GM12874 (cell line): ENCODE measurements at regions not wholly inside any gene's neighbourhood (a gene's known extent, or its start where the extent isn't known, plus 50 kb on each side); places are given as distances from the start of the nearest gene placed in this dataset.

Experiments
- CTCF ChIP-seq: IDR thresholded peaks from 2 replicates; pipeline ENCODE4 v1.5.1; 2011; ENCODE audit warnings: low read depth, mild to moderate bottlenecking, control low read depth, low read length, moderate library complexity; ENCODE audit not compliant: insufficient read depth

GRCh38 chrY:8151561-8151960, 1185.7 kb upstream of the TSPY4 start:
- TF ChIP-seq CTCF = no peak

- TF ChIP-seq CTCF = no peak
Observed at GRCh38 chrY:8128578-8128977, 1208.7 kb upstream of the TSPY4 start.

- TF ChIP-seq CTCF = no peak
Observed at GRCh38 chrY:8125907-8126571, 1211.2 kb upstream of the TSPY4 start.

GRCh38 chrY:8121825-8122224, 1210.3 kb upstream of the AMELY start:
- no peak for TF ChIP-seq CTCF

- no peak for TF ChIP-seq CTCF
Observed at GRCh38 chrY:8094429-8094828, 1182.9 kb upstream of the AMELY start.

GRCh38 chrY:8092926-8093325, 1181.4 kb upstream of the AMELY start:
- TF ChIP-seq CTCF = no peak

- no peak for TF ChIP-seq CTCF
Observed at GRCh38 chrY:8085925-8086324, 1174.4 kb upstream of the AMELY start.
